ENCODE measurements at regions not wholly inside any gene's neighbourhood (a gene's known extent, or its start where the extent isn't known, plus 50 kb on each side); places are given as distances from the start of the nearest gene placed in this dataset.
A peak's percentile ranks its signal among the peaks of the same experiment; 100 is the strongest.

- Histone ChIP-seq H3K4me3 (no peak overlapping the region), H3K36me3 (no peaks in the 10 kb centered on the region), H3K4me1 (no peaks in the 10 kb centered on the region), H3K9me3 (no peaks in the 10 kb centered on the region), H3K27me3 (no peaks in the 10 kb centered on the region), H3K27ac (no peak overlapping the region)
- no peak for TF ChIP-seq CTCF (IDR thresholded peaks at IDR 0.05)
- no peak for DNase-seq (ENCODE audit: low spot score)
Measured at GRCh38 chr12:43216490-43216889, 335.5 kb downstream of the ADAMTS20 start.

GRCh38 chr12:43214166-43214565 lies 337.8 kb downstream of the ADAMTS20 start:
- Histone ChIP-seq H3K9me3 (no peaks in the 10 kb centered on the region), H3K4me1 (no peaks in the 10 kb centered on the region), H3K4me3 (no peak overlapping the region), H3K27me3 (no peaks in the 10 kb centered on the region), H3K36me3 (no peaks in the 10 kb centered on the region), H3K27ac (no peak overlapping the region)
- TF ChIP-seq CTCF (IDR thresholded peaks at IDR 0.05): no peak
- DNase-seq (ENCODE audit: low spot score): no peak

GRCh38 chr12:43213608-43214007 lies 338.4 kb downstream of the ADAMTS20 start:
- TF ChIP-seq CTCF (IDR thresholded peaks at IDR 0.05): no peak
- Histone ChIP-seq H3K9me3 (no peaks in the 10 kb centered on the region), H3K4me1 (no peaks in the 10 kb centered on the region), H3K27me3 (no peaks in the 10 kb centered on the region), H3K36me3 (no peaks in the 10 kb centered on the region), H3K27ac (no peak overlapping the region), H3K4me3 (no peak overlapping the region)
- no peak for DNase-seq (ENCODE audit: low spot score)

- Histone ChIP-seq H3K36me3 (no peaks in the 10 kb centered on the region), H3K4me1 (no peaks in the 10 kb centered on the region), H3K9me3 (no peaks in the 10 kb centered on the region), H3K27ac (peak overlapping the region in 1 of 2 donors; percentile 36), H3K4me3 (no peak overlapping the region), H3K27me3 (no peaks in the 10 kb centered on the region)
- no peak for DNase-seq (ENCODE audit: low spot score)
- no peak for TF ChIP-seq CTCF (IDR thresholded peaks at IDR 0.05)
Measured at GRCh38 chr12:43210485-43211192, 341.4 kb downstream of the ADAMTS20 start.

GRCh38 chr12:43208627-43209026 lies 343.4 kb downstream of the ADAMTS20 start:
- Histone ChIP-seq H3K4me1 (no peaks in the 10 kb centered on the region), H3K9me3 (no peaks in the 10 kb centered on the region), H3K4me3 (no peak overlapping the region), H3K27ac (no peak overlapping the region), H3K27me3 (no peaks in the 10 kb centered on the region), H3K36me3 (no peaks in the 10 kb centered on the region)
- TF ChIP-seq CTCF (IDR thresholded peaks at IDR 0.05): no peak
- DNase-seq (ENCODE audit: low spot score): no peak

- Histone ChIP-seq H3K4me3 (no peak overlapping the region), H3K36me3 (no peaks in the 10 kb centered on the region), H3K9me3 (no peaks in the 10 kb centered on the region), H3K27me3 (no peaks in the 10 kb centered on the region), H3K4me1 (no peaks in the 10 kb centered on the region), H3K27ac (no peak overlapping the region)
- no peak for TF ChIP-seq CTCF (IDR thresholded peaks at IDR 0.05)
- no peak for DNase-seq (ENCODE audit: low spot score)
Measured at GRCh38 chr12:43208221-43208620, 343.8 kb downstream of the ADAMTS20 start.
